ENCODE measurements at regions not wholly inside any gene's neighbourhood (a gene's known extent, or its start where the extent isn't known, plus 50 kb on each side); places are given as distances from the start of the nearest gene placed in this dataset.

DNA sequence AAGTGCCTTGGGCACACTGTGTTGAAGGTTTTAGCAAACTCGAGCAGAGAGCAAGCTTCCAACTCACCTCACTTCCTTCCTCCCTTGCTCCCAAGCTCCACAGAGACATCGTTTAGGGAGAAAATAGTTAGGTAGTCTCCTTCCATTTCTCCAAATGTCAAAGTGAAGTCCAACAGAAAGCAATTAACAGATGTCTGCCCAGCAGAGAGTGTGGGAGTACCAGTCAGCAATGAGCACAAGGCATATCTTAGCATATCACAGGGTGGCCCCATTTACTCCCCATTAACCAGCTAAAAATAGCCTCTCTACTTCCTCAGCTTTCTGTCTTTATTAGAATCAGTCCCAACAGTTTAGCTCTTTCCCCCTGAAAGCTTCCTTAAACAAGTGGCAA is 334.2 kb upstream of the CAMK1G start:
- no peak for DNase-seq (ENCODE audit: low read depth)
- TF ChIP-seq CTCF (IDR thresholded peaks at IDR 0.05; ENCODE audit: control insufficient read depth, insufficient read depth, low read depth, low read length, missing control alignments), result no peak
- no peak overlapping the region for H3K4me3 ChIP-seq (ENCODE audit: control insufficient read depth, low read depth, low read length)

DNA sequence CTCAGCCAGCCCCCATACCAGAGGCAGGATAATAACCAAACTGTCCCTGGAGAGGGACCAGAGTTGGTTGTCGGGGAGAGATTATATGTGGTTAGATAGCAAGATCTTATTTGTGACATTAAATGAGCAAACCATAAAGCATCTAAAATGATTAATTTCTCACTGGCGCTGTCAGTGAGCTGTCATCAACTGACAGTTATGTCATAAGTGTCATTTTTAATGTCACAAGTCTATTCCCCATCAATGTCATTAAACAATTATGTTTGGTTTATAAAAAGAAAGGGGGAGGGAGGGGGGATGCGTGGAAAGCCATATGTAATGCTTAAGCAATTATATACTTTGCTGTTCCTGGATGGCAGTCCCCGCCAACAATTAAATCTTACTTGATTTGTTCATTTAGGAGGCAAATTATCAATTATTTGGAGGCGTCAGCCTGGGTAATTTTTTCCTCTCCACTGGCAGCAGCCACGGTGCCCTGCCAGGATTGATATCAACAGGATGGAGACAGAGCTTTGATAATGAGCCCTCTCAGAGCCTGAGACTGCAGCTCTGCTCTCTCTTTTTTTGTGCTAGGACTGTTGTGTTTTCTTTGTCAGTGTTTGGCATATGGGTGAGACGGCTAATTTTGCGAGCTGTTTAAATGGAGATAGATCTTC is 333.6 kb upstream of the CAMK1G start:
- H3K4me3 ChIP-seq (ENCODE audit: control insufficient read depth, low read depth, low read length), result no peak overlapping the region
- DNase-seq (ENCODE audit: low read depth), result no peak
- no peak for TF ChIP-seq CTCF (IDR thresholded peaks at IDR 0.05; ENCODE audit: control insufficient read depth, insufficient read depth, low read depth, low read length, missing control alignments)

DNA sequence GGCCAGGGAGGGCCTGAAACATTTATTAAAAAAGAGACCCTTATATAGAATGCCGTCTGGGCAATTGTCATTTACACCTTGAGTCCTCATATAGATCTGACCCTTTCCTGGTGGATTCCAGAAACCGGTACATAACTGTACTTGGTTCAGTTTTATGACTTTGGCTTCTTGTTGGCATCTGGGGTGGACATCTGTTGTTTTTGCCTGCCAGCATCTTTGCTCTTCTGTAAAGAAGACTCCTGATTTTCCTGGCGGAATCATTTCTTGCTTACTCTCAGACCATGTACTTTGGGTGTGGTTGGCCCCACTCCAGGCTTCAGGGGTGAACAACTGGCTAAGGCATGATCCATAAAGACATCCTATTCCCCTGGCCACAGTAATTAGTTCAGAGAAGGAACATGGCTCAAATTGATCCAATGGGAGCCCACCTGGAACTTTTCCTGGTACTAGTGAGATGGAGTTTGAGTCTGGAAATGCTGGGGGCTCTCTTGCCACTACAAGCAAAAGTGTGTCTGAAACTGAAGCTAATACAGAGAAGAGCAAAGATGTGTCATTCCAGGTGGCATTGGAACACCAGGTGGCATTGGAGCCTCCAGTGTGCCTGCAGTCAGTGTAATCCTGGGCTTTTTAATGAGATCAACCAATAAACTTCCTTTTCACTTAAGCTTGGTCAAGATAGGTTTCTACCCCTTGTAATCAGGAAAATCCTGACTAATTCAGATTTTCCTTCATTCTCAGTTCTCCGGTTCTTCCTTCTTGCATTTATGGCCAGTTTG is 332.5 kb upstream of the CAMK1G start:
- H3K4me3 ChIP-seq (ENCODE audit: control insufficient read depth, low read depth, low read length), result no peak overlapping the region
- TF ChIP-seq CTCF (IDR thresholded peaks at IDR 0.05; ENCODE audit: control insufficient read depth, insufficient read depth, low read depth, low read length, missing control alignments), result no peak
- DNase-seq (ENCODE audit: low read depth), result no peak

DNA sequence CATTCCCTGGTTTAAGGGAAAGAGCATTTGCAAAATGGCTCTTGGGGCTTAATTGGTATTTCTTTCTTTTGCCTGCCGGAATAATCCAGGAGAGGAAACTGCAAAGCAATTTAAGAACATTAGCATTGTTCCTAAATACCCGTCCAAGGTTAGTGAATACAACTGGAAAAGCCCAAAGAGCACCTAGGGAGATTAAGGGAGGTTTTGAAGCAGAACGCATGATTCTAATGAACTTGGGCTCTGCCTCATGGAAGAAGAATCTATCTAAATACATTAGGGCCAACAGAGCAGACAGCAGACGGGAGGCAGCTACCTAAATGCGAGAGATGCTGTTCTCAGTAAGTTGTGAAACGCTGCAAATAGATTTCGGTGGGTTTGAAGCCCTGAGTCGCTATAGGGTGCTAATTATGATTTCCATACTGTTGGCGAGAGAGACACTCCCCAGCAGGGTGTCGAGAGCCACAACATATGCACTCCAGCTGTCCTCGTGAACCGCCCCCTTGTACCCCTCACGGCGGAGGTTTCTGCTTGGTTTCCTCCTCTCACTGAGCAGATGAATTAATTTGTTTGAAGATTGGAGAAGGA is 326.7 kb upstream of the CAMK1G start:
- no peak for DNase-seq (ENCODE audit: low read depth)
- no peak for TF ChIP-seq CTCF (IDR thresholded peaks at IDR 0.05; ENCODE audit: control insufficient read depth, insufficient read depth, low read depth, low read length, missing control alignments)
- no peak overlapping the region for H3K4me3 ChIP-seq (ENCODE audit: control insufficient read depth, low read depth, low read length)

- no peak for TF ChIP-seq CTCF (IDR thresholded peaks at IDR 0.05; ENCODE audit: control insufficient read depth, insufficient read depth, low read depth, low read length, missing control alignments)
- no peak for DNase-seq (ENCODE audit: low read depth)
- no peak overlapping the region for H3K4me3 ChIP-seq (ENCODE audit: control insufficient read depth, low read depth, low read length)
Measured at GRCh38 chr1:209257454-209257853, 326.1 kb upstream of the CAMK1G start.

DNA sequence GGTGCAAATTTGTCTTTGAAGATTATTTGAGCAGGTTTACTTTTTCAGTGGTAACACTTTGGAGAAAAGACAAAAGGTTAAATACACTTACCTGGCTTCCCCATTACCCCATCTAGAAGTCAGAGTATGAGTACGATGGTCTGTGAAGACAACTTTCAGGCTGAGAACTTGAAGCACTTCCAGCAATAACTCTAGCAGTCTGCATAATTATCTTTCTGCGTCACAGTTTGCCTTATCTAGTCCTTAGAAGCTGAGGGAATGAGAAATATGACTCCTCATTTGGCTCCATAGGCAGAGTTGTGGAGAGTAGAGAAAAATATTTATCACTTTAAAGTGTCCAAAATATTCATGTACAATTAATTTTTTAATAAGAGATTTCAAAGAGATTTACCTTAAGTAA is 323.4 kb upstream of the CAMK1G start:
- no peak for DNase-seq (ENCODE audit: low read depth)
- no peak for TF ChIP-seq CTCF (IDR thresholded peaks at IDR 0.05; ENCODE audit: control insufficient read depth, insufficient read depth, low read depth, low read length, missing control alignments)
- no peak overlapping the region for H3K4me3 ChIP-seq (ENCODE audit: control insufficient read depth, low read depth, low read length)

All from AG09309 (cell line).